Liver (tissue), 8 donors: ENCODE measurements at regions not wholly inside any gene's neighbourhood (a gene's known extent, or its start where the extent isn't known, plus 50 kb on each side); places are given as distances from the start of the nearest gene placed in this dataset.

Source experiments
- DNase-seq: peaks from one replicate; pipeline ENCODE4 v3.0.0-alpha.2; 2017; ENCODE audit warnings: low spot score
- H3K27ac ChIP-seq, 2 donors: one replicate each; pipeline ENCODE4 v1.7.0; 2013; ENCODE audit warnings: inconsistent platforms in 2 of 2, low read length in 2 of 2, control low read depth in 1 of 2, low read depth in 1 of 2, mild to moderate bottlenecking in 1 of 2
- H3K27me3 ChIP-seq, 4 donors: one replicate each; pipeline versions ENCODE4 v1.6.1 to v1.7.0; 2013; ENCODE audit warnings: low read length in 3 of 4, inconsistent platforms in 1 of 4, mild to moderate bottlenecking in 1 of 4, moderate library complexity in 1 of 4; ENCODE audit not compliant: control insufficient read depth in 4 of 4, insufficient read depth in 4 of 4
- H3K36me3 ChIP-seq, 4 donors: one replicate each; pipeline versions ENCODE4 v1.6.1 to v1.7.0; 2013; ENCODE audit warnings: low read length in 3 of 4, mild to moderate bottlenecking in 3 of 4, low read depth in 1 of 4, moderate library complexity in 1 of 4; ENCODE audit not compliant: control insufficient read depth in 4 of 4, insufficient read depth in 3 of 4
- H3K4me1 ChIP-seq, 4 donors: one replicate each; pipeline versions ENCODE4 v1.6.1 to v1.7.0; 2013; ENCODE audit warnings: low read length in 3 of 4, mild to moderate bottlenecking in 3 of 4, moderate library complexity in 1 of 4; ENCODE audit not compliant: control insufficient read depth in 4 of 4, insufficient read depth in 4 of 4
- H3K4me3 ChIP-seq, 3 donors: one replicate each; pipeline versions ENCODE4 v1.6.1 to v1.7.0; 2013; ENCODE audit warnings: low read length in 3 of 3, control low read depth in 1 of 3, low read depth in 1 of 3, mild to moderate bottlenecking in 1 of 3
- H3K9ac ChIP-seq, 2 donors: one replicate each; pipeline ENCODE4 v1.7.0; 2013; ENCODE audit warnings: low read length in 2 of 2, mild to moderate bottlenecking in 2 of 2, moderate library complexity in 2 of 2, control low read depth in 1 of 2, low read depth in 1 of 2
- H3K9me3 ChIP-seq, 4 donors: one replicate each; pipeline versions ENCODE4 v1.6.1 to v1.7.0; 2013; ENCODE audit warnings: low read length in 3 of 4; ENCODE audit not compliant: control insufficient read depth in 4 of 4
- ATF3 ChIP-seq: IDR thresholded peaks from 2 replicates; pipeline ENCODE4 v1.6.1; 2016; ENCODE audit warnings: antibody characterized with exemption
- CTCF ChIP-seq: fragments of 150-350 bp; IDR thresholded peaks from 2 replicates; pipeline ENCODE4 v1.5.1; 2017; ENCODE audit warnings: improper control_type of control experiment, low read depth, low read length; ENCODE audit not compliant: missing input control
- EGR1 ChIP-seq, 2 donors: IDR thresholded peaks; 2 replicates each; pipeline ENCODE4 v1.6.1; 2016 to 2018; ENCODE audit warnings: antibody characterized with exemption in 2 of 2, low read depth in 2 of 2
- FOXA1 ChIP-seq: IDR thresholded peaks from 2 replicates; pipeline ENCODE4 v1.6.1; 2016; ENCODE audit warnings: antibody characterized with exemption
- FOXA2 ChIP-seq: IDR thresholded peaks from 2 replicates; pipeline ENCODE4 v1.6.1; 2016; ENCODE audit warnings: antibody characterized with exemption
- GABPA ChIP-seq, 2 donors: IDR thresholded peaks in 1 of 2; conservative IDR thresholded peaks in 1 of 2; 2 replicates each; pipeline ENCODE4 v1.6.1; 2016; ENCODE audit warnings: antibody characterized with exemption in 2 of 2, mild to moderate bottlenecking in 1 of 2, moderate library complexity in 1 of 2
- HNF4A ChIP-seq, 2 donors: conservative IDR thresholded peaks; 2 replicates each; pipeline ENCODE4 v1.6.1; 2016; ENCODE audit warnings: antibody characterized with exemption in 2 of 2, mild to moderate bottlenecking in 2 of 2
- HNF4G ChIP-seq: IDR thresholded peaks from 2 replicates; pipeline ENCODE4 v1.6.1; 2016; ENCODE audit warnings: antibody characterized with exemption
- JUND ChIP-seq, 2 donors: IDR thresholded peaks; 2 replicates each; pipeline ENCODE4 v1.6.1; 2016; ENCODE audit warnings: antibody characterized with exemption in 2 of 2
- MAX ChIP-seq: IDR thresholded peaks from 2 replicates; pipeline ENCODE4 v1.6.1; 2016; ENCODE audit warnings: antibody characterized with exemption
- NR2F2 ChIP-seq: IDR thresholded peaks from 2 replicates; pipeline ENCODE4 v1.6.1; 2016; ENCODE audit warnings: antibody characterized with exemption
- RAD21 ChIP-seq, 2 donors: IDR thresholded peaks; 2 replicates each; pipeline ENCODE4 v1.6.1; 2016; ENCODE audit warnings: antibody characterized with exemption in 2 of 2, mild to moderate bottlenecking in 2 of 2
- REST ChIP-seq: IDR thresholded peaks from 2 replicates; pipeline ENCODE4 v1.6.1; 2016; ENCODE audit warnings: antibody characterized with exemption, mild to moderate bottlenecking
- RXRA ChIP-seq, 2 donors: IDR thresholded peaks; 2 replicates each; pipeline ENCODE4 v1.6.1; 2017 to 2018; ENCODE audit warnings: antibody characterized with exemption in 2 of 2, mild to moderate bottlenecking in 1 of 2
- SP1 ChIP-seq: IDR thresholded peaks from 2 replicates; pipeline ENCODE4 v1.6.1; 2018; ENCODE audit warnings: antibody characterized with exemption, mild to moderate bottlenecking
- TAF1 ChIP-seq: conservative IDR thresholded peaks from 2 replicates; pipeline ENCODE4 v1.6.1; 2016; ENCODE audit warnings: antibody characterized with exemption, mild to moderate bottlenecking
- YY1 ChIP-seq: IDR thresholded peaks from 2 replicates; pipeline ENCODE4 v1.6.1; 2016; ENCODE audit warnings: antibody characterized with exemption, mild to moderate bottlenecking
- ZBTB33 ChIP-seq: IDR thresholded peaks from 2 replicates; pipeline ENCODE4 v1.6.1; 2016; ENCODE audit warnings: antibody characterized with exemption
- WGBS: extraction: QIAGEN DNeasy Blood & Tissue Kit; methylation state at CpG from one replicate; pipeline ENCODE4 v1.1.7; 2013; 5-methylcytosine and 5-hydroxymethylcytosine counted together
- donor health status: healthy.
- donor health status: healthy.
- donor health status: healthy.
- donor health status: healthy.
- donor health status: healthy.

- TF ChIP-seq SP1 (no peak), REST (no peak), NR2F2 (no peak), RAD21 (IDR thresholded peaks at IDR 0.05) (no peak), YY1 (no peak), RXRA (IDR thresholded peaks at IDR 0.05) (no peak), TAF1 (no peak), CTCF (no peak), EGR1 (IDR thresholded peaks at IDR 0.05; ENCODE audit: low read depth in 2 of 2) (no peak), GABPA (IDR thresholded peaks at IDR 0.05 in 1 of 2, conservative IDR thresholded peaks at IDR 0.05 in 1 of 2) (no peak), MAX (no peak), JUND (IDR thresholded peaks at IDR 0.05) (no peak), HNF4A (conservative IDR thresholded peaks at IDR 0.05) (no peak), HNF4G (no peak), FOXA1 (no peak), FOXA2 (no peak), ZBTB33 (no peak), ATF3 (no peak)
Observed at GRCh38 chr9:78493166-78493742, 196.3 kb downstream of the PSAT1 start.

More at GRCh38 chr9:78493166-78493742, 196.3 kb downstream of the PSAT1 start:
- Histone ChIP-seq H3K4me3 (no peak overlapping the region), H3K36me3 (no peaks in the 10 kb centered on the region), H3K9ac (no peak overlapping the region), H3K9me3 (no peaks in the 10 kb centered on the region), H3K27me3 (no peaks in the 10 kb centered on the region), H3K4me1 (no peaks in the 10 kb centered on the region), H3K27ac (no peak overlapping the region)
- DNase-seq, result no peak
- WGBS, result 88% methylated on average over 2 of the region's 2 CpGs
